GM21529 (cell line): ENCODE measurements at regions not wholly inside any gene's neighbourhood (a gene's known extent, or its start where the extent isn't known, plus 50 kb on each side); places are given as distances from the start of the nearest gene placed in this dataset.

ENCODE experiments used
- ATAC-seq: cut with Tn5 transposase; IDR thresholded peaks from one replicate; pipeline ENCODE4 v1.9.1; 2021; ENCODE audit not compliant: unreplicated experiment

- no peak for ATAC-seq
Observed at GRCh38 chr16:72367851-72368250, 195.9 kb upstream of the PMFBP1 start.

- no peak for ATAC-seq
Observed at GRCh38 chr16:72362973-72363372, 191.0 kb upstream of the PMFBP1 start.

- no peak for ATAC-seq
Observed at GRCh38 chr16:72362476-72362875, 190.5 kb upstream of the PMFBP1 start.

- no peak for ATAC-seq
Observed at GRCh38 chr16:72357910-72358309, 186.0 kb upstream of the PMFBP1 start.

GRCh38 chr16:72355561-72355960 is 183.6 kb upstream of the PMFBP1 start:
- no peak for ATAC-seq

GRCh38 chr16:72349719-72350118 is 177.8 kb upstream of the PMFBP1 start:
- no peak for ATAC-seq

GRCh38 chr16:72332926-72333325 is 161.0 kb upstream of the PMFBP1 start:
- no peak for ATAC-seq

GRCh38 chr16:72324578-72324977 is 152.6 kb upstream of the PMFBP1 start:
- ATAC-seq: no peak

- ATAC-seq: no peak
Observed at GRCh38 chr16:72317446-72317845, 145.5 kb upstream of the PMFBP1 start.

- ATAC-seq: no peak
Observed at GRCh38 chr16:72313903-72314302, 141.9 kb upstream of the PMFBP1 start.

- no peak for ATAC-seq
Observed at GRCh38 chr16:72312828-72313227, 140.9 kb upstream of the PMFBP1 start.

GRCh38 chr16:72311426-72311825 is 139.5 kb upstream of the PMFBP1 start:
- no peak for ATAC-seq

GRCh38 chr16:72309001-72309400 is 137.0 kb upstream of the PMFBP1 start:
- no peak for ATAC-seq

GRCh38 chr16:72308396-72308795 is 136.4 kb upstream of the PMFBP1 start:
- no peak for ATAC-seq

- ATAC-seq: no peak
Observed at GRCh38 chr16:72302332-72302731, 130.4 kb upstream of the PMFBP1 start.

GRCh38 chr16:72301523-72302236 is 129.7 kb upstream of the PMFBP1 start:
- ATAC-seq: no peak

GRCh38 chr16:72300892-72301291 is 128.9 kb upstream of the PMFBP1 start:
- no peak for ATAC-seq

- no peak for ATAC-seq
Observed at GRCh38 chr16:72299684-72300243, 127.8 kb upstream of the PMFBP1 start.

- ATAC-seq: no peak
Observed at GRCh38 chr16:72298961-72299360, 127.0 kb upstream of the PMFBP1 start.

GRCh38 chr16:72295914-72296313 is 124.0 kb upstream of the PMFBP1 start:
- ATAC-seq: no peak

- no peak for ATAC-seq
Observed at GRCh38 chr16:72291531-72291981, 119.6 kb upstream of the PMFBP1 start.

GRCh38 chr16:72291121-72291520 is 119.2 kb upstream of the PMFBP1 start:
- ATAC-seq: no peak

- ATAC-seq: no peak
Observed at GRCh38 chr16:72287649-72288048, 115.7 kb upstream of the PMFBP1 start.
